Activated naive CD4-positive, alpha-beta T cell treated with Interleukin-2 at 50 U/mL for 16 hours (primary cell): ENCODE measurements at regions not wholly inside any gene's neighbourhood (a gene's known extent, or its start where the extent isn't known, plus 50 kb on each side); places are given as distances from the start of the nearest gene placed in this dataset.
"Not testable (repeated sequence)": the region's sequence is repeated elsewhere in the genome, so short reads cannot be mapped to it uniquely, and the experiment has no call there.

Experiments
- DNase-seq: peaks from one replicate; pipeline ENCODE4 v3.0.0-alpha.2; 2020

- DNase-seq = not testable (repeated sequence)
These were observed 162.6 kb upstream of the JADE1 start for GRCh38 chr4:128646893-128647292.

GRCh38 chr4:128644693-128645654, 164.5 kb upstream of the JADE1 start:
- DNase-seq = not testable (repeated sequence)

GRCh38 chr4:128644107-128644506, 165.4 kb upstream of the JADE1 start:
- not testable (repeated sequence) for DNase-seq

GRCh38 chr4:128641566-128641965, 167.9 kb upstream of the JADE1 start:
- DNase-seq = not testable (repeated sequence)

GRCh38 chr4:128639541-128640270, 169.8 kb upstream of the JADE1 start:
- no peak for DNase-seq

- DNase-seq = no peak
These were observed 172.6 kb upstream of the JADE1 start for GRCh38 chr4:128636906-128637305.

GRCh38 chr4:128635955-128636560, 173.4 kb upstream of the JADE1 start:
- DNase-seq = no peak

GRCh38 chr4:128635141-128635954, 174.2 kb upstream of the JADE1 start:
- no peak for DNase-seq

- no peak for DNase-seq
These were observed 176.4 kb upstream of the JADE1 start for GRCh38 chr4:128633067-128633466.

- DNase-seq = no peak
These were observed 178.6 kb upstream of the JADE1 start for GRCh38 chr4:128630871-128631270.

GRCh38 chr4:128623508-128624215, 185.8 kb upstream of the JADE1 start:
- DNase-seq = no peak

GRCh38 chr4:128620279-128620965, 189.1 kb upstream of the JADE1 start:
- DNase-seq = not testable (repeated sequence)

GRCh38 chr4:128615197-128615596, 194.3 kb upstream of the JADE1 start:
- DNase-seq = no peak

GRCh38 chr4:128608006-128608405, 201.5 kb upstream of the JADE1 start:
- DNase-seq = no peak

GRCh38 chr4:128606173-128606572, 203.3 kb upstream of the JADE1 start:
- no peak for DNase-seq

- no peak for DNase-seq
These were observed 204.7 kb upstream of the JADE1 start for GRCh38 chr4:128604840-128605239.

GRCh38 chr4:128604204-128604603, 205.3 kb upstream of the JADE1 start:
- no peak for DNase-seq

- no peak for DNase-seq
These were observed 206.4 kb upstream of the JADE1 start for GRCh38 chr4:128603081-128603480.

- no peak for DNase-seq
These were observed 207.4 kb upstream of the JADE1 start for GRCh38 chr4:128601991-128602695.
